ENCODE measurements at regions not wholly inside any gene's neighbourhood (a gene's known extent, or its start where the extent isn't known, plus 50 kb on each side); places are given as distances from the start of the nearest gene placed in this dataset.

- H3K27ac ChIP-seq (ENCODE audit: low read depth in 2 of 2, low read length in 2 of 2) = no peak overlapping the region
- no peak for FAIRE-seq
- DNase-seq = no peak
Observed at GRCh38 chr4:38568768-38569167, 95.2 kb upstream of the KLF3 start.

GRCh38 chr4:38570647-38571276, 93.2 kb upstream of the KLF3 start:
- Histone ChIP-seq H3K27ac (ENCODE audit: low read depth in 2 of 2, low read length in 2 of 2) (no peak overlapping the region), H3K27me3 (ENCODE audit: control insufficient read depth, insufficient read depth, low read length) (no peaks in the 10 kb centered on the region), H3K9me3 (ENCODE audit: control insufficient read depth in 2 of 3, insufficient read depth in 1 of 3, low read length in 3 of 3) (no peaks in the 10 kb centered on the region), H3K9ac (ENCODE audit: low read length in 3 of 3) (no peak overlapping the region), H3K4me1 (ENCODE audit: control insufficient read depth in 2 of 3, insufficient read depth in 2 of 3, low read depth in 1 of 3, low read length in 3 of 3) (peaks cover 0 to 11% (median 0%) of the 10 kb centered on the region in 3 donors), H3K4me3 (ENCODE audit: low read length in 3 of 3) (no peak overlapping the region), H3K36me3 (ENCODE audit: control insufficient read depth in 2 of 3, insufficient read depth in 3 of 3, low read length in 3 of 3) (no peaks in the 10 kb centered on the region)
- intact Hi-C loops (cut with DNase I) = no loop called here
- TF ChIP-seq CTCF (IDR thresholded peaks at IDR 0.05; ENCODE audit: borderline replicate concordance, extremely low read depth, insufficient read depth) = no peak
- DNase-seq (no peak), FAIRE-seq (no peak)

More at GRCh38 chr4:38568768-38569167, 95.2 kb upstream of the KLF3 start:
- Histone ChIP-seq H3K4me3 (ENCODE audit: low read length in 3 of 3) (no peak overlapping the region), H3K9me3 (ENCODE audit: control insufficient read depth in 2 of 3, insufficient read depth in 1 of 3, low read length in 3 of 3) (no peaks in the 10 kb centered on the region), H3K4me1 (ENCODE audit: control insufficient read depth in 2 of 3, insufficient read depth in 2 of 3, low read depth in 1 of 3, low read length in 3 of 3) (peaks cover 0 to 3% (median 0%) of the 10 kb centered on the region in 3 donors), H3K36me3 (ENCODE audit: control insufficient read depth in 2 of 3, insufficient read depth in 3 of 3, low read length in 3 of 3) (no peaks in the 10 kb centered on the region), H3K9ac (ENCODE audit: low read length in 3 of 3) (no peak overlapping the region), H3K27me3 (ENCODE audit: control insufficient read depth, insufficient read depth, low read length) (no peaks in the 10 kb centered on the region)
- intact Hi-C loops (cut with DNase I) = no loop called here
- TF ChIP-seq CTCF (IDR thresholded peaks at IDR 0.05; ENCODE audit: borderline replicate concordance, extremely low read depth, insufficient read depth) = no peak

GRCh38 chr4:38572793-38573192, 91.2 kb upstream of the KLF3 start:
- DNase-seq (no peak), FAIRE-seq (peak; percentile 58)
- Histone ChIP-seq H3K27me3 (ENCODE audit: control insufficient read depth, insufficient read depth, low read length) (no peaks in the 10 kb centered on the region), H3K4me3 (ENCODE audit: low read length in 3 of 3) (no peak overlapping the region), H3K4me1 (ENCODE audit: control insufficient read depth in 2 of 3, insufficient read depth in 2 of 3, low read depth in 1 of 3, low read length in 3 of 3) (peaks cover 0 to 11% (median 0%) of the 10 kb centered on the region in 3 donors), H3K27ac (ENCODE audit: low read depth in 2 of 2, low read length in 2 of 2) (no peak overlapping the region), H3K36me3 (ENCODE audit: control insufficient read depth in 2 of 3, insufficient read depth in 3 of 3, low read length in 3 of 3) (no peaks in the 10 kb centered on the region), H3K9ac (ENCODE audit: low read length in 3 of 3) (no peak overlapping the region), H3K9me3 (ENCODE audit: control insufficient read depth in 2 of 3, insufficient read depth in 1 of 3, low read length in 3 of 3) (no peaks in the 10 kb centered on the region)
- no peak for TF ChIP-seq CTCF (IDR thresholded peaks at IDR 0.05; ENCODE audit: borderline replicate concordance, extremely low read depth, insufficient read depth)
- intact Hi-C loops (cut with DNase I) = no loop called here

Measured in kidney (tissue), 13 donors.